HG02623 (cell line): ENCODE measurements at regions not wholly inside any gene's neighbourhood (a gene's known extent, or its start where the extent isn't known, plus 50 kb on each side); places are given as distances from the start of the nearest gene placed in this dataset.

Experiments used
- ATAC-seq: cut with Tn5 transposase; IDR thresholded peaks from one replicate; pipeline ENCODE4 v1.9.1; 2021; ENCODE audit warnings: moderate library complexity; ENCODE audit not compliant: unreplicated experiment

DNA sequence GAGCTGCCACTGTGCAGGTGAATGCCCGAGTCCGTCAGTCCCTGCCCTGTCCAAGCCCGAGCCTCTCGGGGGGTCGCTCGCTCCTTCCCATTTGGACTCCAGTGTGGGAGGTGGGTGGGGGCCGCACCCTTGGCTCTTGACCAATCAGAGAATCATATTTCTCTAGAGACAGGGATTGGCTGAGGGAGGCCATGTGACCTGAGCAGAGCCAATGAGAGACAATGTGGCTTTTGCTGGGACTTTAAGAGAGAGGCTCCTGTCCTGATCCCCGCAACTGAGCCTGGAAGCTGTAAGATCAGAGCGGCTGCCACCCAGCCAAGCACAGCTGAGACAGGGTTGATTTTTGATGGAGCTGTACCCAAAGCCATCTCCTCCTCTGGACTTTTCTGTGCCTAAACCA is 199.3 kb downstream of the TFAP2C start:
- no peak for ATAC-seq

DNA sequence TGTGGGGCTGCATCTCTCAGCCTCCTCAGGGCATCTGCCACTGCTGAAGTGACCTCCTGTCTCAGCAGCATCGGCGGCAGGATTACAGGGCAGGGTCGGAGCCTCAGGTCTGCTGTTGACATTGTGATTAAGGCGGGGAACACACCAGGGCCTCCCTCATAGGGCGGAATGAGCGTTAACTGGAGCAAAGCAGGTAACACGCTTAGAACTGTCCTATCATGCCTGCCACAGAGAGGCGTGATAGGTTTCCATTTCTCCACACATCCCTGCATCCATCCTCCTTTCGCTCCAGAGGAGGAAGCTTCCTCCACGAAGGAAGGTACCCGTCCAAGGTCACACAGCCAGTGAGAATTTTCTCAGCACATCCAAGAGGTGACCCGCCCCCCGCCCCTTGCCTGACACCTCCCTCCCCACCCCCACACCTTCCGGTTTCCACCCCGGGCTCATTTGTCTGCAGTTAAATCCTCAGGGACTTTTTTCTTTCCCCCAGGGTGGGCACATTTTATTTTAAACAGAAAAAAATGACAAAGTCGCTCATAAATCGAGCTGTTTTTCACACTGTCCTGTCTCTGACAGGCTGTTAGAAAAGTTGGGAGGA is 200.8 kb downstream of the TFAP2C start:
- no peak for ATAC-seq

- no peak for ATAC-seq
Observed at GRCh38 chr20:56831795-56832194, 202.7 kb downstream of the TFAP2C start.

DNA sequence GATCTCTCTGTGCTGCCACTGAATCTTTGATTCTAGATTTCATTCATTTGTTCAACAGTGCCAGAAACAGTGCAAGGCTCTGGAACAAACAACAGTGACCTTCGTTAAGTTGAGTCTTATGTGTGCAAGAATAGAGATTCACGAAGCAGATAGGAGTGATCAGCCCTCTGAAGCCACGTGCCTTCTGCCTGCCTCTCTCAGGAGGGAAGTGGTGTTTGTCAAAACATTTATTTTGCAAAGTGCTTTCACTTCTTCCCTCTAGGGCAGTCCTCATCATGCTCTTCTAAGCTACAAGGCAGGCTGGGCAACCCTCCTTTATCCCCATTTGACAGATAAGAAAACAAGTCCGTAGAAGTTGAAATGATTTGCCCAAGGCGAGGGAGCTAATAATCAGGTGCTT is 204.3 kb downstream of the TFAP2C start:
- ATAC-seq = no peak

DNA sequence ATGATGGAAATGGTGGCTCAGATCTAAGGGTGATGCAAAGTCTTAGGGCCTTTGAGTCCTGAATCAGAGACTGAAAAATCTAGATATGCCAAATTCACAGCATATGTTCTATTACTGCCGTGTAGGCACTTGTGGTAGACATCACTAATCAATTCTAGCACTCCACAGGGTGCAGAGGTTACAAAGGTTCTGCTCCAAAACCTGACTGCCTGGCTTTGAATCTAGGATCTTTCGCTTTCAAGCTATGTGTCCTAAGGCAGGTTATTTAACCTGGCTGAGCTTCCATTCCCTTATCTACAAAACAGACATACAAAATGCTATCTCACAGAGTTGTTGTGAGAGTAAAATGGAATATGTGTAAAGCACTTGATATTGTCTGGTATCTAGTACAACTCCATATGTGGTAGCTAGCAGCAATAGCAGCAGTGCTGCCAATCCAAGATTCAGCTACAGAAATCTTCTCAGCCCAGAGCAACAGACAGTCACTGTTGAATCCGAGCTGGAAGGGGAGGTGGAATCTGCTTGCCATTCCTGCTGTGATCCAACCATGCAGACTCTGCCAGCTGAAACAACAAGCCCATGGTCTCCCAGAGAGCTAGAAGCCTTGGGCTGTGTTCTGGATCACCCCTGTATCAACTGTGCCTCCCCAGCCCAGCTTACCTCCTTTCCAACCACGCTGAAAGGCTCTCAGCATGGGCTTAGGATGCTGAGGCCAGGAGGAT is 206.9 kb downstream of the TFAP2C start:
- ATAC-seq = no peak

- ATAC-seq = no peak
Observed at GRCh38 chr20:56839222-56839621, 210.1 kb downstream of the TFAP2C start.

- no peak for ATAC-seq
Observed at GRCh38 chr20:56839786-56840185, 210.7 kb downstream of the TFAP2C start.

DNA sequence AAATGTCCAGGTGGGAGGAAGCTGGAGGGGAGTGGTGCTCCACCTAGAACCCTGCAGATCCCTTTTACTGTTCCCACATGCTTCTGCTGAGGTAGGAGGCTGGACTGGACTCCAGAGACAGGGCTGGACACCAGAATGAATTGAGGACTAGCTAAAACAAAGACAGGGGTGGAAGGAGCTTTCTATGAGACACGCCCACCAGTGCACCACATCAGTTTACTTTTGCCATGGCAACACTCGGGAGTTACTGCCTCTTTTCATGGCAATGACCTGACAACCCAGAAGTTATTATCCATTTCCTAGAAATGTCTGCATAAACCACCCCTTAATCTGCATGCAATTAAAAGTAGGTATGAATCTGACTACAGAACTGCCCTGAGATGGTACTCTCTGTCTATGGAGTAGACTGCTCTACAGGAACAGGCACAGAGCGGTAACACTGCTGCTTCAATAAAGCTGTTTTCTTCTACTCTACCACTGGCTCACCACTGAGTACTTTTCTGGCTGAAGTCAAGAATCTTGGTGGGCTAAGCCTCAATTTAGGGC is 211.7 kb downstream of the TFAP2C start:
- no peak for ATAC-seq

DNA sequence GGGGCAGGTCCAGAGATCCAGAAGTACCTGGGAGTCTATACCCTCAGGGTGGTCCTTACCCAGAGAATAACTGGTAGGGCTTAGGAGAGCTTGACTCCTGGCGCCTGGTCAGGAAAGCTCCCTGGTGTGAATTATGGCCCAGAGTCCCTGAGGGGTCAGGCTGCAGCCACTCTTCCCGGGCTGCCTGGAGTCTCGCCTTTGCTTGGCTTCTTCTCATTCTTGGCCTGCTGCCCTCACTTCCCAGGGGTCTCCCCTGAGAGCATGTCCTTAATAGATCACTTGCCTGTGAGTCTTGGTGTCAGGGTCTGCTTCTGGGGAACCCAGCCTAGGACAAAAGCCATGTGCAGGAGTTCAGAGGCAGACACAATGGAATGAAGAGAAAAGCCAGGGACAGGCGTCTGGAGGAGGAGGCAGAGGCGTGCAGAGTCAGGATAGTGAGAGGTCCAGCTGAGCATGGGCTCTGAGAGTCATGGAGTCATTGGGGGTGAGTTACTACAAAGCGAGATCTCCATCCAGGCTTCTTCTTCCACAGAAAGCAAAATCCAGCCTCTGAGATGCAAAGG is 212.3 kb downstream of the TFAP2C start:
- no peak for ATAC-seq

GRCh38 chr20:56842056-56842455 is 212.9 kb downstream of the TFAP2C start:
- no peak for ATAC-seq

- ATAC-seq = no peak
Observed at GRCh38 chr20:56843386-56843785, 214.3 kb downstream of the TFAP2C start.

GRCh38 chr20:56843817-56844216 is 214.7 kb downstream of the TFAP2C start:
- ATAC-seq = no peak

DNA sequence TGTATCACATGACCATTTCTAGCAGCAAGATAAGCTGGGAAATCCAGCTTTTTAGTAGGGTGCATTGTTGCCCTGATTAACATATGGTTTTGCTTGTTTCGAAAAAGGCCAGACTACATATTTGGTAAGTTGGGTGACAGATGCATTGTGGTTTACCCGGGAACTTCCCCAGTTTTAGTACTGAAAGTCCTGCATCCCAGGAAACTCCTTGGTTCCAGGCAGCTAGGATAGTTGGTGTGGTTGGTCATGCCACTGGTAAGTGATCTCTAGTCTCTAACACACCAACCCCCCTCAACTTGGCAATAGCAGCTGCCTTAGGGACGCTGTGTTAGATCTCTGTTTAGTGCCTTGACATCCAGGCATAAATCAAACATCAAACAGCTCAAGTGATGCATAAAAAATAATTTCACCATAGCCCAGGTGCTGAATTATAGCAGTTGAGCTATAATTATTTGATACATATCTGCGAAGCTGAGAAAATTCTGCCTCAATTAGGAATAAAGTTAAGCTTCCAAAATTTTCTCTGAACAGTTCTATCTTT is 216.5 kb downstream of the TFAP2C start:
- no peak for ATAC-seq

DNA sequence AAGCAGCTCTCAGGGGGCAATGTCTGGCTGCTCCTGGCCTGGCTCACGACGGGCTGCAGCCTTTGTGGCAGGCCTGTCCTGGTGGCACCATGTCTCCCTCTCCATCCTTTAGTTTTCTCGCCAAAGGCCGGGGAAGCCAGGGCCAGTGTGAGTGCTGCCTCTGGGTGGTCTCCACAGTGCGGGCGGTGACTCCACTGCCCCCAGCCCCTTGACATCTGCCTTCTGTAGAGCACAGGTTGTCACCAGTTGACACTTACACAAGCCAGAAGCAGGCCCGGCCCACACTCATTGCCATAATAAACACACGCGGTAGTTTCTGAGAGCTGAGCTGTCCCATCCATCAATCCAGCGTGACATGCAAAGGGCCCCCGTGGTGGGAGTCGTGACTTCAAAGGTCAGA is 219.5 kb downstream of the TFAP2C start:
- ATAC-seq = no peak

- ATAC-seq = no peak
Observed at GRCh38 chr20:56851552-56851951, 222.4 kb downstream of the TFAP2C start.

DNA sequence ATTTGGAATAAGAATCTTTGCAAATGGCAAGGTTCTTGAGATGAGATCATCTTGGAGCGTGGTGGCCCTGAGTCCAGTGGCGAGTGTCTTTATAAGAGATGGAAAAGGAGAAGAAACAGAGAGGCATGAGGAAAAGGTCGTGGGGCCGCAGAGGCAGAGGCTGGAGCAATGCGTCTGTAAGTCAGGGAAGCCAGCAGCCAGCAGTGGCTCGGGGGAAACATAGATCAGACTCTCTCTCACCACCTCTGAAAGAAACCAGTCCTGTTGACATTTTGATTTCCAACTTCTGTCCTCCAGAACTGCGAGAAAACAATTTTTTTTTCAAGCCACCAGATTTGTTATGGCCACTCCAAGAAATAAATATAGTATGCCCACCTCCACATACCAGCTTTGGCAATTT is 226.6 kb downstream of the TFAP2C start:
- no peak for ATAC-seq

GRCh38 chr20:56857950-56858349 is 228.8 kb downstream of the TFAP2C start:
- no peak for ATAC-seq

DNA sequence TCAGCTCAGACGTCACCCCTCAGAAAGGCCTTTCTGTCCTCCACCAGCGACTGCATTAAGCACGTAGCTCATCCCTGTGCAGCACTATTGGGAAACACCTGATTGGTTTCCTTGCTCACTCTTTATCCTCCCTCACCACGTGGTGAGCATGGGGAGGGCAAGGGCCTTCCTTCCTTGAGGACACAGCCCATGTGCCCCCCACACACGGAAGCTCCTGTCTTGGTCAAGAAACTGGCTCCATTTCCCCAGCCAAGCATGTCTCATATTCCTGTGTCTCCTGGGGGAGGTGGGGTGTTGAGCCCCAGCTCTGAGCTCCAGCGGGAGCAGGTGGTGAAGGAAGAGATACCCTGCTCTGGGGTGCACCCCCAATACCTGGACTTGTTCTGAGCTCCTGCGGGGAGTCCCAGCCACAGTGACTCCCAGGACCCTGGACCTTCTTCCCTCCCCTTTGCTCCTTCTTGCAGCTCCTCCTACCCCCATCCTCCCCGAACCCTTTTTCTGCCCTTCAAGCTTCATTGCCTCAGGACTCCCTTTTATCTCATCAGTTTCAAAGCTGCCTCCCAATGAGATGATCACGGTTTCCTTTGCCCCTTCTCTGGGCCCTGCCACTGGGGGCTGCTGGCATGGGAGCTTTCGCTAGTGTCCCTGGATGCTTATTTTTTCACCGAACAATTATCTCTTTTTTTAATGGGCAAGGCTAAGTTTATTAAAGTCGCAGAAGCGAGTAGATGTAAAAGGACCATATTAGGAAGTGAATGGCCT is 230.1 kb downstream of the TFAP2C start:
- no peak for ATAC-seq

- no peak for ATAC-seq
Observed at GRCh38 chr20:56859801-56860261, 230.7 kb downstream of the TFAP2C start.

DNA sequence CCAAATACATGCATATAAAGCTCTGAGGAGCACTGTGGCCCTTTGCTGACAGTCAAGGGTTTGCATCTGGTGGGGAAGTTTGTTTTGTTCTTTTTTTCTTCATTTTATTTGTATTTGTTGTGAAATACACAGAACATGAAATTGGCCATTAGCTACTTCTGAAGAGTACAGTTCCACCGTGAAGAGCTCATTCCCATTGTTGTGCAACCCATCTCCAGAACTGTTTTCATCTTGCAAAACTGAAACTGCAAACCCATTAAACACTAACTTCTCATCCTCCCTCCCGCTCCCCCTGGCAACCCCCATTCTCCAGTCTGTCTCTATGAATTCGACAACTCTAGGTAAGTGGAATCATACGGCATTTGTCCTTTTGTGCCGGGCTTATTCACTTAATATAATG is 231.3 kb downstream of the TFAP2C start:
- no peak for ATAC-seq

- no peak for ATAC-seq
Observed at GRCh38 chr20:56861590-56861989, 232.5 kb downstream of the TFAP2C start.
